ENCODE measurements at regions not wholly inside any gene's neighbourhood (a gene's known extent, or its start where the extent isn't known, plus 50 kb on each side); places are given as distances from the start of the nearest gene placed in this dataset.

GRCh38 chr1:214228976-214229375 lies 52.0 kb upstream of the SMYD2 start:
- Histone ChIP-seq H3K27ac (ENCODE audit: low read depth in 2 of 2, low read length in 1 of 2) (no peak overlapping the region), H3K4me1 (ENCODE audit: control insufficient read depth in 1 of 2, insufficient read depth in 2 of 2, low read depth in 1 of 2, low read length in 1 of 2) (peaks cover 0 to 2% of the 10 kb centered on the region in 2 experiments; a peak in 1 of 4 replicates), H3K36me3 (replicated peaks in 1 of 2; ENCODE audit: control insufficient read depth in 1 of 2, insufficient read depth in 2 of 2, low read length in 1 of 2) (no peaks in the 10 kb centered on the region), H3K4me3 (ENCODE audit: low read depth in 2 of 2, low read length in 1 of 2) (no peak overlapping the region), H3F3A (replicated peaks; ENCODE audit: insufficient read depth) (no peaks in the 10 kb centered on the region), H3K9me3 (no peaks in the 10 kb centered on the region), H3K4me2 (no peak overlapping the region), H2AFZ (ENCODE audit: low read depth) (no peak overlapping the region), H3K79me2 (ENCODE audit: insufficient read depth) (no peaks in the 10 kb centered on the region), H3K9me2 (no peaks in the 10 kb centered on the region), H3K27me3 (ENCODE audit: insufficient read depth) (no peaks in the 10 kb centered on the region; the same call in 1 of the 2 replicates), H3K9ac (no peak overlapping the region), H4K20me1 (ENCODE audit: insufficient read depth) (no peaks in the 10 kb centered on the region)
- DNase-seq: no peak
- no peak for TF ChIP-seq EP300 (IDR thresholded peaks at IDR 0.05; ENCODE audit: borderline replicate concordance in 1 of 2, low read depth in 1 of 2, low read length in 1 of 2)
- no peak for TF ChIP-seq RXRA (IDR thresholded peaks at IDR 0.05; ENCODE audit: borderline replicate concordance, low read depth)
- no peak for TF ChIP-seq MXI1 (IDR thresholded peaks at IDR 0.05; ENCODE audit: low read depth, low read length)
- no peak for TF ChIP-seq SIN3A (IDR thresholded peaks at IDR 0.05; ENCODE audit: borderline replicate concordance, low read depth, low read length)
- POLR2A ChIA-PET: no interaction called here
- 61% methylated on average over 3 of the region's 3 CpGs for WGBS (ENCODE audit: low lambda C conversion rate)
- CTCF ChIA-PET: interaction anchor here (0.7 to 2.8 kb wide), 4 partner anchors 15 to 408 kb away, joined by 3 to 12 read pairs (median 5); no protein-coding TSS in a partner anchor

- no peak overlapping the region for H3K27ac ChIP-seq (ENCODE audit: low read depth in 2 of 2, low read length in 1 of 2)
- no peak for TF ChIP-seq NRF1 (IDR thresholded peaks at IDR 0.05; ENCODE audit: low read depth, low read length)
- no peak for TF ChIP-seq RXRA (IDR thresholded peaks at IDR 0.05; ENCODE audit: borderline replicate concordance, low read depth)
- no peak for TF ChIP-seq ZBTB33 (IDR thresholded peaks at IDR 0.05; ENCODE audit: borderline replicate concordance, low read depth)
- TF ChIP-seq POLR2AphosphoS5 (IDR thresholded peaks at IDR 0.05; ENCODE audit: low read depth, low read length): no peak
- no peak for TF ChIP-seq SMC3 (IDR thresholded peaks at IDR 0.05; ENCODE audit: low read depth, low read length)
- no peak for TF ChIP-seq FOSL2 (IDR thresholded peaks at IDR 0.05; ENCODE audit: borderline replicate concordance, low read depth)
- TF ChIP-seq MXI1 (IDR thresholded peaks at IDR 0.05; ENCODE audit: low read depth, low read length): no peak
- H3K9ac ChIP-seq: no peak overlapping the region
- no peaks in the 10 kb centered on the region for H3K9me2 ChIP-seq
- no peaks in the 10 kb centered on the region for H3K79me2 ChIP-seq (ENCODE audit: insufficient read depth)
- no peaks in the 10 kb centered on the region for H4K20me1 ChIP-seq (ENCODE audit: insufficient read depth)
- H3K27me3 ChIP-seq (ENCODE audit: insufficient read depth): no peaks in the 10 kb centered on the region; the same call in 1 of the 2 replicates
- H2AFZ ChIP-seq (ENCODE audit: low read depth): no peak overlapping the region
- no peaks in the 10 kb centered on the region for H3K36me3 ChIP-seq (replicated peaks in 1 of 2; ENCODE audit: control insufficient read depth in 1 of 2, insufficient read depth in 2 of 2, low read length in 1 of 2)
- POLR2A ChIA-PET: no interaction called here
- H3K4me1 ChIP-seq (ENCODE audit: control insufficient read depth in 1 of 2, insufficient read depth in 2 of 2, low read depth in 1 of 2, low read length in 1 of 2): peaks cover 0 to 2% of the 10 kb centered on the region in 2 experiments; a peak in 1 of 4 replicates
- CTCF ChIA-PET: interaction anchor here (1.0 to 2.8 kb wide), 5 partner anchors 16 to 103 kb away, joined by 3 to 13 read pairs (median 7); no protein-coding TSS in a partner anchor
- no peak overlapping the region for H3K4me2 ChIP-seq
- H3F3A ChIP-seq (replicated peaks; ENCODE audit: insufficient read depth): no peaks in the 10 kb centered on the region
- H3K4me3 ChIP-seq (ENCODE audit: low read depth in 2 of 2, low read length in 1 of 2): no peak overlapping the region
- 82% methylated on average over 4 of the region's 4 CpGs for WGBS (ENCODE audit: low lambda C conversion rate)
- H3K9me3 ChIP-seq: no peaks in the 10 kb centered on the region
- DNase-seq: no peak
Measured at GRCh38 chr1:214229736-214230135, 51.2 kb upstream of the SMYD2 start.
